HepG2 (cell line): ENCODE measurements at regions not wholly inside any gene's neighbourhood (a gene's known extent, or its start where the extent isn't known, plus 50 kb on each side); places are given as distances from the start of the nearest gene placed in this dataset.

Experiments used
- FOXK1 ChIP-seq: sonication (generic); formaldehyde crosslinking; IDR thresholded peaks from 2 replicates; pipeline ENCODE4 v1.4.0; 2020; ENCODE audit warnings: low read depth, missing genetic modification reagents, borderline replicate concordance
- KLF9 ChIP-seq: IDR thresholded peaks from 2 replicates; pipeline ENCODE4 v1.6.1; 2016; ENCODE audit warnings: low read depth
- TCF7 ChIP-seq: sonication (generic); IDR thresholded peaks from 2 replicates; pipeline ENCODE4 v1.6.1; 2016; ENCODE audit warnings: antibody characterized with exemption, low read depth
- ZBTB40 ChIP-seq, 2 experiments: fragments of 450-650 bp in 1 of 2; sonication (generic) in 1 of 2; formaldehyde crosslinking in 1 of 2; IDR thresholded peaks; 2 replicates each; pipeline versions ENCODE4 v1.6.1 to v1.8.0; 2016 to 2022; ENCODE audit warnings: antibody characterized with exemption in 1 of 2, mild to moderate bottlenecking in 1 of 2, missing genetic modification reagents in 1 of 2

- TF ChIP-seq TCF7 = no peak
- TF ChIP-seq KLF9 = no peak
- TF ChIP-seq ZBTB40 (IDR thresholded peaks at IDR 0.05) = no peak
- no peak for TF ChIP-seq ZBTB40 (CRISPR knock-in tag; IDR thresholded peaks at IDR 0.05)
- no peak for TF ChIP-seq FOXK1
These were observed 592.5 kb downstream of the PCDH18 start for GRCh38 chr4:136939781-136940180.
